ENCODE measurements at regions not wholly inside any gene's neighbourhood (a gene's known extent, or its start where the extent isn't known, plus 50 kb on each side); places are given as distances from the start of the nearest gene placed in this dataset.

DNA sequence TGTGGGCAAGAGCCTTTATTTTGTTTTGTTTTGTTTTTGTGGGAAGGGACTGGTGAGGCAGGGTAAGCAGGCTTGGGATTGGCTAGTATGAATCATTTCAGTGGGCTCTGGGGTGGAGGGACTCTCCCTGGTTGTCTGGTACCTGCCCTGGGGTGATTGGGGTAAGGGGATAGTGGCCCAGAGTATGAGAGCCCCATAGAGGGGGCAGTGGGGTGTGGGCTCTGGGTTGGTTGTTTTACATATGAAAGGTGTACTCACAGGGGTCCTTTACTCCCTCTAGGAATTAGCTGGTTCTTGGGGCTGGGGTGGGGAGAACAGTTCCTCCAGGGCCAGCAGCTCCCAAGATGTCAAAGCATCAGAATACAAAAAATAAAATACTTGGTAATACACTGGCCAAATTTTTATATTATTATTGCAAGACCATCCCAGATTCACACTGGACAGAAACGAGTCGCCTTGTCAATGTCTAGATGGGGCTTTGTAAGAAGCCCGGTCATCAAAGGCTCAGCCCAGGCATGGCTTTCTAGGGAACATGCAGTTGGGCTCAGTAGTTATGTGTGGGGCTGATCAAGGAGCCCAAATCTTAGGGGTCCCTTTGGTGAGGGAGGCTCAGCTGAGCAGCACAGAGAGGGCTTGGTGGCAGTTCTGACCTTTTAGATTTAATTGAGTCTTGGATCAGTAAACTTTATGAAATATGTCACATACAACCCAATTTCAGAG, 190.5 kb downstream of the NXNL2 start:
- TF ChIP-seq, protein P1, sequence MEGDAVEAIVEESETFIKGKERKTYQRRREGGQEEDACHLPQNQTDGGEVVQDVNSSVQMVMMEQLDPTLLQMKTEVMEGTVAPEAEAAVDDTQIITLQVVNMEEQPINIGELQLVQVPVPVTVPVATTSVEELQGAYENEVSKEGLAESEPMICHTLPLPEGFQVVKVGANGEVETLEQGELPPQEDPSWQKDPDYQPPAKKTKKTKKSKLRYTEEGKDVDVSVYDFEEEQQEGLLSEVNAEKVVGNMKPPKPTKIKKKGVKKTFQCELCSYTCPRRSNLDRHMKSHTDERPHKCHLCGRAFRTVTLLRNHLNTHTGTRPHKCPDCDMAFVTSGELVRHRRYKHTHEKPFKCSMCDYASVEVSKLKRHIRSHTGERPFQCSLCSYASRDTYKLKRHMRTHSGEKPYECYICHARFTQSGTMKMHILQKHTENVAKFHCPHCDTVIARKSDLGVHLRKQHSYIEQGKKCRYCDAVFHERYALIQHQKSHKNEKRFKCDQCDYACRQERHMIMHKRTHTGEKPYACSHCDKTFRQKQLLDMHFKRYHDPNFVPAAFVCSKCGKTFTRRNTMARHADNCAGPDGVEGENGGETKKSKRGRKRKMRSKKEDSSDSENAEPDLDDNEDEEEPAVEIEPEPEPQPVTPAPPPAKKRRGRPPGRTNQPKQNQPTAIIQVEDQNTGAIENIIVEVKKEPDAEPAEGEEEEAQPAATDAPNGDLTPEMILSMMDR (IDR thresholded peaks at IDR 0.05) = no peak
- TF ChIP-seq EZH2 (IDR thresholded peaks at IDR 0.05; ENCODE audit: borderline replicate concordance, insufficient read depth, low read depth, low read length, poor library complexity, severe bottlenecking) = no peak

All from B cell (primary cell).